ENCODE measurements at regions not wholly inside any gene's neighbourhood (a gene's known extent, or its start where the extent isn't known, plus 50 kb on each side); places are given as distances from the start of the nearest gene placed in this dataset.

DNA sequence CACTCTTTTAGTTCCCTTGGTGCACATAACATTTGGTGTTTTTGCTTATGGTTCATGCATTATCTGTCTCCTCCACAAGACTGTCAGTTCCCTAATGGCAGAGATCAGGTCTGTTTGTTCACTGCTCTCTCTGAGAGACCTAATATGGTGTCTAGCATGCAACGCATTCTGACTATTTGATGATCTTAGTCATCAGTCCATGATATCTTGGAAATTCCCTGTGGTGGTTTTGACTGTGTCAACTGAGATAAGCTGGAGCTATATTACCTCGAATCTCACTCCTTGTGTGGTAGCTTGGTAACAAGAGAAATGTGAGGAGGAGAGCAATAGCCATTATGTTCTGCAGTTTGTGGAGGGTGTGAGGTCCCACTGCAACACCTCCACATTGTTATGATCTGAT lies 229.8 kb downstream of the FRK start:
- Histone ChIP-seq H3K4me1 (ENCODE audit: insufficient read depth) (peaks cover 5% of the 10 kb centered on the region; the same call in 1 of the 2 replicates), H3K36me3 (ENCODE audit: insufficient read depth) (no peaks in the 10 kb centered on the region), H3K79me2 (replicated peaks; ENCODE audit: insufficient read depth) (no peaks in the 10 kb centered on the region), H3K4me3 (no peak overlapping the region), H3K27ac (ENCODE audit: low read depth) (no peak overlapping the region), H3F3A (replicated peaks; ENCODE audit: low read depth) (no peaks in the 10 kb centered on the region), H4K20me1 (replicated peaks; ENCODE audit: insufficient read depth) (no peaks in the 10 kb centered on the region), H2AFZ (0 out of 2 replicates have a peak overlapping the region, but pooled peaks have one; percentile 49), H3K27me3 (ENCODE audit: insufficient read depth) (no peaks in the 10 kb centered on the region), H3K4me2 (no peak overlapping the region), H3K9me2 (ENCODE audit: insufficient read depth) (no peaks in the 10 kb centered on the region)
- H3K4me1 Mint-ChIP-seq: peaks cover 6% of the 10 kb centered on the region; the same call in 1 of the 3 replicates
- no peaks in the 10 kb centered on the region for H3K27me3 Mint-ChIP-seq (ENCODE audit: insufficient read depth, low read depth, poor library complexity)
- no peak overlapping the region for H3K27ac Mint-ChIP-seq
- H3K36me3 Mint-ChIP-seq (ENCODE audit: low read depth): peaks cover 3% of the 10 kb centered on the region; the same call in 1 of the 3 replicates
- no peak for TF ChIP-seq ZNF114 (CRISPR knock-in tag; IDR thresholded peaks at IDR 0.05)
- TF ChIP-seq NANOG (IDR thresholded peaks at IDR 0.05; ENCODE audit: borderline replicate concordance): no peak
- TF ChIP-seq EZH2phosphoT487 (IDR thresholded peaks at IDR 0.05; ENCODE audit: unreplicated experiment): no peak
- TF ChIP-seq, protein P1, sequence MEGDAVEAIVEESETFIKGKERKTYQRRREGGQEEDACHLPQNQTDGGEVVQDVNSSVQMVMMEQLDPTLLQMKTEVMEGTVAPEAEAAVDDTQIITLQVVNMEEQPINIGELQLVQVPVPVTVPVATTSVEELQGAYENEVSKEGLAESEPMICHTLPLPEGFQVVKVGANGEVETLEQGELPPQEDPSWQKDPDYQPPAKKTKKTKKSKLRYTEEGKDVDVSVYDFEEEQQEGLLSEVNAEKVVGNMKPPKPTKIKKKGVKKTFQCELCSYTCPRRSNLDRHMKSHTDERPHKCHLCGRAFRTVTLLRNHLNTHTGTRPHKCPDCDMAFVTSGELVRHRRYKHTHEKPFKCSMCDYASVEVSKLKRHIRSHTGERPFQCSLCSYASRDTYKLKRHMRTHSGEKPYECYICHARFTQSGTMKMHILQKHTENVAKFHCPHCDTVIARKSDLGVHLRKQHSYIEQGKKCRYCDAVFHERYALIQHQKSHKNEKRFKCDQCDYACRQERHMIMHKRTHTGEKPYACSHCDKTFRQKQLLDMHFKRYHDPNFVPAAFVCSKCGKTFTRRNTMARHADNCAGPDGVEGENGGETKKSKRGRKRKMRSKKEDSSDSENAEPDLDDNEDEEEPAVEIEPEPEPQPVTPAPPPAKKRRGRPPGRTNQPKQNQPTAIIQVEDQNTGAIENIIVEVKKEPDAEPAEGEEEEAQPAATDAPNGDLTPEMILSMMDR (conservative IDR thresholded peaks at IDR 0.05; ENCODE audit: low read depth in 2 of 2): no peak
- TF ChIP-seq EZH2 (IDR thresholded peaks at IDR 0.05; ENCODE audit: low read depth, unreplicated experiment): no peak
- TF ChIP-seq, protein P2, sequence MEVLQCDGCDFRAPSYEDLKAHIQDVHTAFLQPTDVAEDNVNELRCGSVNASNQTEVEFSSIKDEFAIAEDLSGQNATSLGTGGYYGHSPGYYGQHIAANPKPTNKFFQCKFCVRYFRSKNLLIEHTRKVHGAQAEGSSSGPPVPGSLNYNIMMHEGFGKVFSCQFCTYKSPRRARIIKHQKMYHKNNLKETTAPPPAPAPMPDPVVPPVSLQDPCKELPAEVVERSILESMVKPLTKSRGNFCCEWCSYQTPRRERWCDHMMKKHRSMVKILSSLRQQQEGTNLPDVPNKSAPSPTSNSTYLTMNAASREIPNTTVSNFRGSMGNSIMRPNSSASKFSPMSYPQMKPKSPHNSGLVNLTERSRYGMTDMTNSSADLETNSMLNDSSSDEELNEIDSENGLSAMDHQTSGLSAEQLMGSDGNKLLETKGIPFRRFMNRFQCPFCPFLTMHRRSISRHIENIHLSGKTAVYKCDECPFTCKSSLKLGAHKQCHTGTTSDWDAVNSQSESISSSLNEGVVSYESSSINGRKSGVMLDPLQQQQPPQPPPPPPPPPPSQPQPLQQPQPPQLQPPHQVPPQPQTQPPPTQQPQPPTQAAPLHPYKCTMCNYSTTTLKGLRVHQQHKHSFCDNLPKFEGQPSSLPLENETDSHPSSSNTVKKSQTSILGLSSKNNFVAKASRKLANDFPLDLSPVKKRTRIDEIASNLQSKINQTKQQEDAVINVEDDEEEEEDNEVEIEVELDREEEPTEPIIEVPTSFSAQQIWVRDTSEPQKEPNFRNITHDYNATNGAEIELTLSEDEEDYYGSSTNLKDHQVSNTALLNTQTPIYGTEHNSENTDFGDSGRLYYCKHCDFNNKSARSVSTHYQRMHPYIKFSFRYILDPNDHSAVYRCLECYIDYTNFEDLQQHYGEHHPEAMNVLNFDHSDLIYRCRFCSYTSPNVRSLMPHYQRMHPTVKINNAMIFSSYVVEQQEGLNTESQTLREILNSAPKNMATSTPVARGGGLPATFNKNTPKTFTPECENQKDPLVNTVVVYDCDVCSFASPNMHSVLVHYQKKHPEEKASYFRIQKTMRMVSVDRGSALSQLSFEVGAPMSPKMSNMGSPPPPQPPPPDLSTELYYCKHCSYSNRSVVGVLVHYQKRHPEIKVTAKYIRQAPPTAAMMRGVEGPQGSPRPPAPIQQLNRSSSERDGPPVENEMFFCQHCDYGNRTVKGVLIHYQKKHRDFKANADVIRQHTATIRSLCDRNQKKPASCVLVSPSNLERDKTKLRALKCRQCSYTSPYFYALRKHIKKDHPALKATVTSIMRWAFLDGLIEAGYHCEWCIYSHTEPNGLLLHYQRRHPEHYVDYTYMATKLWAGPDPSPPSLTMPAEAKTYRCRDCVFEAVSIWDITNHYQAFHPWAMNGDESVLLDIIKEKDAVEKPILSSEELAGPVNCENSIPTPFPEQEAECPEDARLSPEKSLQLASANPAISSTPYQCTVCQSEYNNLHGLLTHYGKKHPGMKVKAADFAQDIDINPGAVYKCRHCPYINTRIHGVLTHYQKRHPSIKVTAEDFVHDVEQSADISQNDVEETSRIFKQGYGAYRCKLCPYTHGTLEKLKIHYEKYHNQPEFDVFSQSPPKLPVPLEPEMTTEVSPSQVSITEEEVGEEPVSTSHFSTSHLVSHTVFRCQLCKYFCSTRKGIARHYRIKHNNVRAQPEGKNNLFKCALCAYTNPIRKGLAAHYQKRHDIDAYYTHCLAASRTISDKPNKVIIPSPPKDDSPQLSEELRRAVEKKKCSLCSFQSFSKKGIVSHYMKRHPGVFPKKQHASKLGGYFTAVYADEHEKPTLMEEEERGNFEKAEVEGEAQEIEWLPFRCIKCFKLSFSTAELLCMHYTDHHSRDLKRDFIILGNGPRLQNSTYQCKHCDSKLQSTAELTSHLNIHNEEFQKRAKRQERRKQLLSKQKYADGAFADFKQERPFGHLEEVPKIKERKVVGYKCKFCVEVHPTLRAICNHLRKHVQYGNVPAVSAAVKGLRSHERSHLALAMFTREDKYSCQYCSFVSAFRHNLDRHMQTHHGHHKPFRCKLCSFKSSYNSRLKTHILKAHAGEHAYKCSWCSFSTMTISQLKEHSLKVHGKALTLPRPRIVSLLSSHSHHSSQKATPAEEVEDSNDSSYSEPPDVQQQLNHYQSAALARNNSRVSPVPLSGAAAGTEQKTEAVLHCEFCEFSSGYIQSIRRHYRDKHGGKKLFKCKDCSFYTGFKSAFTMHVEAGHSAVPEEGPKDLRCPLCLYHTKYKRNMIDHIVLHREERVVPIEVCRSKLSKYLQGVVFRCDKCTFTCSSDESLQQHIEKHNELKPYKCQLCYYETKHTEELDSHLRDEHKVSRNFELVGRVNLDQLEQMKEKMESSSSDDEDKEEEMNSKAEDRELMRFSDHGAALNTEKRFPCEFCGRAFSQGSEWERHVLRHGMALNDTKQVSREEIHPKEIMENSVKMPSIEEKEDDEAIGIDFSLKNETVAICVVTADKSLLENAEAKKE (CRISPR knock-in tag; IDR thresholded peaks at IDR 0.05): no peak
- TF ChIP-seq, protein P3, sequence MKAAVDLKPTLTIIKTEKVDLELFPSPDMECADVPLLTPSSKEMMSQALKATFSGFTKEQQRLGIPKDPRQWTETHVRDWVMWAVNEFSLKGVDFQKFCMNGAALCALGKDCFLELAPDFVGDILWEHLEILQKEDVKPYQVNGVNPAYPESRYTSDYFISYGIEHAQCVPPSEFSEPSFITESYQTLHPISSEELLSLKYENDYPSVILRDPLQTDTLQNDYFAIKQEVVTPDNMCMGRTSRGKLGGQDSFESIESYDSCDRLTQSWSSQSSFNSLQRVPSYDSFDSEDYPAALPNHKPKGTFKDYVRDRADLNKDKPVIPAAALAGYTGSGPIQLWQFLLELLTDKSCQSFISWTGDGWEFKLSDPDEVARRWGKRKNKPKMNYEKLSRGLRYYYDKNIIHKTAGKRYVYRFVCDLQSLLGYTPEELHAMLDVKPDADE (IDR thresholded peaks at IDR 0.05): no peak
- no peak for TF ChIP-seq CREB1 (CRISPR knock-in tag; IDR thresholded peaks at IDR 0.05; ENCODE audit: low read depth)
- TF ChIP-seq JUNB (IDR thresholded peaks at IDR 0.05; ENCODE audit: unreplicated experiment): no peak
- TF ChIP-seq ZNF331 (CRISPR knock-in tag; IDR thresholded peaks at IDR 0.05; ENCODE audit: low read depth): no peak
- no peak for TF ChIP-seq STAT1 (IDR thresholded peaks at IDR 0.05; ENCODE audit: unreplicated experiment)
- TF ChIP-seq, protein P4, sequence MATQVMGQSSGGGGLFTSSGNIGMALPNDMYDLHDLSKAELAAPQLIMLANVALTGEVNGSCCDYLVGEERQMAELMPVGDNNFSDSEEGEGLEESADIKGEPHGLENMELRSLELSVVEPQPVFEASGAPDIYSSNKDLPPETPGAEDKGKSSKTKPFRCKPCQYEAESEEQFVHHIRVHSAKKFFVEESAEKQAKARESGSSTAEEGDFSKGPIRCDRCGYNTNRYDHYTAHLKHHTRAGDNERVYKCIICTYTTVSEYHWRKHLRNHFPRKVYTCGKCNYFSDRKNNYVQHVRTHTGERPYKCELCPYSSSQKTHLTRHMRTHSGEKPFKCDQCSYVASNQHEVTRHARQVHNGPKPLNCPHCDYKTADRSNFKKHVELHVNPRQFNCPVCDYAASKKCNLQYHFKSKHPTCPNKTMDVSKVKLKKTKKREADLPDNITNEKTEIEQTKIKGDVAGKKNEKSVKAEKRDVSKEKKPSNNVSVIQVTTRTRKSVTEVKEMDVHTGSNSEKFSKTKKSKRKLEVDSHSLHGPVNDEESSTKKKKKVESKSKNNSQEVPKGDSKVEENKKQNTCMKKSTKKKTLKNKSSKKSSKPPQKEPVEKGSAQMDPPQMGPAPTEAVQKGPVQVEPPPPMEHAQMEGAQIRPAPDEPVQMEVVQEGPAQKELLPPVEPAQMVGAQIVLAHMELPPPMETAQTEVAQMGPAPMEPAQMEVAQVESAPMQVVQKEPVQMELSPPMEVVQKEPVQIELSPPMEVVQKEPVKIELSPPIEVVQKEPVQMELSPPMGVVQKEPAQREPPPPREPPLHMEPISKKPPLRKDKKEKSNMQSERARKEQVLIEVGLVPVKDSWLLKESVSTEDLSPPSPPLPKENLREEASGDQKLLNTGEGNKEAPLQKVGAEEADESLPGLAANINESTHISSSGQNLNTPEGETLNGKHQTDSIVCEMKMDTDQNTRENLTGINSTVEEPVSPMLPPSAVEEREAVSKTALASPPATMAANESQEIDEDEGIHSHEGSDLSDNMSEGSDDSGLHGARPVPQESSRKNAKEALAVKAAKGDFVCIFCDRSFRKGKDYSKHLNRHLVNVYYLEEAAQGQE (IDR thresholded peaks at IDR 0.05; ENCODE audit: unreplicated experiment): no peak
- TF ChIP-seq POLR2AphosphoS5 (IDR thresholded peaks at IDR 0.05; ENCODE audit: low read depth): no peak
- no peak overlapping the region for H3K4me3 Mint-ChIP-seq
- DNase-seq (ENCODE audit: low spot score) (no peak), ATAC-seq (no peak)
- H3K9me3 Mint-ChIP-seq: peaks cover 8% of the 10 kb centered on the region

Measured in GM23338 (cell line).